Breast epithelium (tissue), 4 donors: ENCODE measurements at regions not wholly inside any gene's neighbourhood (a gene's known extent, or its start where the extent isn't known, plus 50 kb on each side); places are given as distances from the start of the nearest gene placed in this dataset.

Experiments used
- DNase-seq, 2 donors: peaks; one replicate each; pipeline ENCODE4 v3.0.0-alpha.2; 2019; ENCODE audit warnings: low spot score in 2 of 2
- H3K27ac ChIP-seq, 2 donors: fragments of 200-600 bp; sonication (generic) in 1 of 2; one replicate each; pipeline ENCODE4 v1.5.1; 2016 to 2019; ENCODE audit warnings: mild to moderate bottlenecking in 1 of 2
- H3K27me3 ChIP-seq, 2 donors: fragments of 200-600 bp; sonication (generic) in 1 of 2; one replicate each; pipeline versions ENCODE4 v1.5.1 to v1.6.0; 2017 to 2019; ENCODE audit warnings: control low read depth in 1 of 2, mild to moderate bottlenecking in 1 of 2
- H3K36me3 ChIP-seq: fragments of 200-600 bp; one replicate; pipeline ENCODE4 v1.5.1; 2019
- H3K4me1 ChIP-seq, 2 donors: fragments of 200-600 bp; sonication (generic); one replicate each; pipeline ENCODE4 v1.5.1; 2016 to 2019; ENCODE audit warnings: control low read depth in 1 of 2
- H3K4me3 ChIP-seq, 3 donors: fragments of 200-600 bp; sonication (generic); 1 replicate in 2 of 3; 2 replicates in 1 of 3; pipeline ENCODE4 v1.5.1; 2016 to 2019; ENCODE audit warnings: mild to moderate bottlenecking in 3 of 3, moderate library complexity in 2 of 3
- H3K9me3 ChIP-seq, 2 donors: fragments of 200-600 bp; sonication (generic) in 1 of 2; one replicate each; pipeline ENCODE4 v1.5.1; 2016 to 2019; ENCODE audit warnings: control low read depth in 1 of 2
- POLR2A ChIP-seq: fragments of 450-650 bp; IDR thresholded peaks from one replicate; pipeline ENCODE4 v1.6.1; 2016; ENCODE audit warnings: antibody characterized with exemption, mild to moderate bottlenecking, moderate library complexity
- POLR2AphosphoS5 ChIP-seq, 3 donors: sonication (generic); formaldehyde crosslinking; IDR thresholded peaks; one replicate each; pipeline ENCODE4 v1.6.1; 2017; ENCODE audit warnings: antibody characterized with exemption in 3 of 3
- intact Hi-C: fragments of 100-400 bp; cut with DNase I; formaldehyde crosslinking; loops from one replicate; pipeline ENCODE4 v1.15.1; 2023; ENCODE audit warnings: low total_unique reads
- TF ChIP-seq, protein P1 (sequence below), 3 donors: fragments of 450-650 bp; IDR thresholded peaks; one replicate each; pipeline ENCODE4 v1.5.1; 2016 to 2017; ENCODE audit warnings: antibody characterized with exemption in 3 of 3, mild to moderate bottlenecking in 3 of 3, moderate library complexity in 3 of 3

DNA sequence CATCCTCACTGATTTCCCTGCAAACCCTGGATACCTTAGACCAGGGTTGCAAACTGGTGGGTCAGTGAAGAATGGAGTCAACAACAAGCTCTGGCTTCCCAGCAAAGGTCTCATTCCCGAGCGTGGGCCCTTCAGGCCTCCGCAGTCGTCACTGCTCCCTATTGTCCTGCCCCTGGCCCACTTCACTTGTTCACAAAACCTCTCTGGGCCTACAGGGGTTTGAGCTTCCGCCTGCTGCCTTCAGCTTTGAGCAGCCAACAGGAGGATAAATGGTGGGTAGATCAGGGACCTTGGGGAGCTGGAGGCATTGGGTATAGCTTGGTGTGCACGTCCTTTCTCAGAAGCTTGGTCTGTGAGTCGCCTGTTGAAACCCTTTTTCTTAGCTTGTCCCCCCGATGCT is 148.8 kb downstream of the KATNIP start:
- Histone ChIP-seq H3K9me3 (no peaks in the 10 kb centered on the region), H3K36me3 (no peaks in the 10 kb centered on the region), H3K4me1 (no peaks in the 10 kb centered on the region), H3K4me3 (no peak overlapping the region), H3K27ac (no peak overlapping the region), H3K27me3 (no peaks in the 10 kb centered on the region)
- DNase-seq: peak in 1 of 2 donors; percentile 14
- intact Hi-C loops: loop anchor here (5.0 to 10.0 kb wide), 2 partner anchors 1114 to 1731 kb away; no protein-coding TSS in a partner anchor
- TF ChIP-seq, protein P1, sequence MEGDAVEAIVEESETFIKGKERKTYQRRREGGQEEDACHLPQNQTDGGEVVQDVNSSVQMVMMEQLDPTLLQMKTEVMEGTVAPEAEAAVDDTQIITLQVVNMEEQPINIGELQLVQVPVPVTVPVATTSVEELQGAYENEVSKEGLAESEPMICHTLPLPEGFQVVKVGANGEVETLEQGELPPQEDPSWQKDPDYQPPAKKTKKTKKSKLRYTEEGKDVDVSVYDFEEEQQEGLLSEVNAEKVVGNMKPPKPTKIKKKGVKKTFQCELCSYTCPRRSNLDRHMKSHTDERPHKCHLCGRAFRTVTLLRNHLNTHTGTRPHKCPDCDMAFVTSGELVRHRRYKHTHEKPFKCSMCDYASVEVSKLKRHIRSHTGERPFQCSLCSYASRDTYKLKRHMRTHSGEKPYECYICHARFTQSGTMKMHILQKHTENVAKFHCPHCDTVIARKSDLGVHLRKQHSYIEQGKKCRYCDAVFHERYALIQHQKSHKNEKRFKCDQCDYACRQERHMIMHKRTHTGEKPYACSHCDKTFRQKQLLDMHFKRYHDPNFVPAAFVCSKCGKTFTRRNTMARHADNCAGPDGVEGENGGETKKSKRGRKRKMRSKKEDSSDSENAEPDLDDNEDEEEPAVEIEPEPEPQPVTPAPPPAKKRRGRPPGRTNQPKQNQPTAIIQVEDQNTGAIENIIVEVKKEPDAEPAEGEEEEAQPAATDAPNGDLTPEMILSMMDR (IDR thresholded peaks at IDR 0.05): no peak
- no peak for TF ChIP-seq POLR2AphosphoS5 (IDR thresholded peaks at IDR 0.05)
- no peak for TF ChIP-seq POLR2A

DNA sequence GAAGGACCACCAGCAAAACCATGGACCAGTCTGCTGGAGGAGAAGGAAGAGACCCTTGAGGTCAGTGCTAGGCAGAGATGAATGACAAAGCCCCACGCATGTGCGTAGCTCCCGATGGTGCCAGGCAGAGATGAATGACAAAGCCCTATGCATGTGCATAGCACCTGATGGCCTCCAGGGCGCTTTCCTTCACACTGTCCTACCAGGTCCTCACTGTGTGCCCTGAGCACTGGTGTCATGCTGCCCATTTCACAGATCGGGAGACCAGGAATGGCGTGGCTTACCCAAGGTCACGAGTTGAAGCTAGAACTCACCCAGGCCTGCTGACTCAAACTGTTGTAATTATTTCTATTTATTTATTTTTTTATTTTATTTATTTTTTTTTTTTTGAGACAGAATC is 149.6 kb downstream of the KATNIP start:
- intact Hi-C loops: loop anchor here (5.0 to 10.0 kb wide), 2 partner anchors 1115 to 1732 kb away; no protein-coding TSS in a partner anchor
- no peaks in the 10 kb centered on the region for H3K4me1 ChIP-seq
- no peak overlapping the region for H3K27ac ChIP-seq
- peak in 1 of 2 donors; percentile 7 for DNase-seq
- no peaks in the 10 kb centered on the region for H3K27me3 ChIP-seq
- no peaks in the 10 kb centered on the region for H3K9me3 ChIP-seq
- H3K36me3 ChIP-seq: no peaks in the 10 kb centered on the region
- no peak for TF ChIP-seq POLR2AphosphoS5 (IDR thresholded peaks at IDR 0.05)
- no peak overlapping the region for H3K4me3 ChIP-seq

DNA sequence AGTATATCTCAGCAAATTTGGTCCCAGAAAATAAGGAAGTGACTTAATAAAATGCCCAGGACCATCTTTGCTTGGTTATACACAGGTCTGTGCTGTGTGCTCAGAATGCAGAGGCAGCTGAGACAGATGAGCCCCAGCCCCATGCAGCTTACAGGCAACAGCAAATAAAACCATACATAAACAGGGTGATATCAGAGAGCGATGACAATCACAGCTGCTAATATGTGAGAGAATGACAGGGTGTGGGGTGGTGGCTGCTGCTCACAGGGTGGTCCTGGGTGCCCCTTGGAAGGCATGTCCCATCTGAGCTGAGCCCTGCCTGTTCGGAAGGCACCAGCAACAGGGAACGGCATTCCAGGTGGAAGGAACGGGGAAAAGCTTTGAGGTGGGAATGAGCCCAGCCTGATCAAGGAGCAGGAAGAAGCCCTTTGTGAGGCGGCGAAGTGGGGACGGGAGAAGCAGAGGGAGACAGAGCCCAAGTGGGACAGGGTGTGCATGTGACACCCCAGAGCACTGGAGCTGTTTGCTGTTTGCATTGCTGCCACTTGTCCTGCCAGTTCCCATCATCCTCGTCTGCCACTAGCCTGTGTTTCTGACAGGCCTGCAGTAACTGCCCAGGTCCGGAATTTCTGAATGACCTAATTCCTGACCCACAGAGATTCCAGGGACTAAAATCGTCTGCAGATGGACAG is 150.5 kb downstream of the KATNIP start:
- no peaks in the 10 kb centered on the region for H3K27me3 ChIP-seq
- no peaks in the 10 kb centered on the region for H3K9me3 ChIP-seq
- H3K36me3 ChIP-seq: no peaks in the 10 kb centered on the region
- peak in 1 of 2 donors; percentile 17 for DNase-seq
- no peak for TF ChIP-seq POLR2A
- TF ChIP-seq, protein P1 (IDR thresholded peaks at IDR 0.05): no peak
- no peak for TF ChIP-seq POLR2AphosphoS5 (IDR thresholded peaks at IDR 0.05)
- no peak overlapping the region for H3K4me3 ChIP-seq
- intact Hi-C loops: no loop called here
- no peaks in the 10 kb centered on the region for H3K4me1 ChIP-seq
- no peak overlapping the region for H3K27ac ChIP-seq

DNA sequence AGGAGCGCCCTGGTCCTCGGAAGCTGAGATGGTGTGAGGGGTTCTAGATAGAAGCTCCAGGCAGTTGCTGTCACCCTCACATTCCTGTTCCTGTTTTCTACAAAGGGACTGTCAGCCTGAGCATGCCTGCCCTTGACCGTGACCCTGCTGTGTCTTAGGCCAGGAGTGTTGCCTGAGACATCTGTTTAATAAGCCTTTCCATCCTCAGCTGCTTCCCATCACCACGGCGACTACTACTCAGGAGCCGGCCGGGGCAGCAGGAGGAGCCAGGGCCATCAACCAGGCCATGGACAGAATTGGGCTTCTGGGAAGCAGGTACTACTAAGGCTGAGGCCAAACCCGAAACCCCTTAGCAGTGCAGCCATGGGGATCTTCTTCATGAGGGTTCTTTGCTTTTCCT is 151.4 kb downstream of the KATNIP start:
- H3K4me1 ChIP-seq: no peaks in the 10 kb centered on the region
- H3K9me3 ChIP-seq: no peaks in the 10 kb centered on the region
- H3K4me3 ChIP-seq: no peak overlapping the region
- no peaks in the 10 kb centered on the region for H3K27me3 ChIP-seq
- H3K36me3 ChIP-seq: no peaks in the 10 kb centered on the region
- TF ChIP-seq, protein P1 (IDR thresholded peaks at IDR 0.05): no peak
- TF ChIP-seq POLR2AphosphoS5 (IDR thresholded peaks at IDR 0.05) (no peak), POLR2A (no peak)
- H3K27ac ChIP-seq: no peak overlapping the region
- DNase-seq: no peak
- intact Hi-C loops: no loop called here

DNA sequence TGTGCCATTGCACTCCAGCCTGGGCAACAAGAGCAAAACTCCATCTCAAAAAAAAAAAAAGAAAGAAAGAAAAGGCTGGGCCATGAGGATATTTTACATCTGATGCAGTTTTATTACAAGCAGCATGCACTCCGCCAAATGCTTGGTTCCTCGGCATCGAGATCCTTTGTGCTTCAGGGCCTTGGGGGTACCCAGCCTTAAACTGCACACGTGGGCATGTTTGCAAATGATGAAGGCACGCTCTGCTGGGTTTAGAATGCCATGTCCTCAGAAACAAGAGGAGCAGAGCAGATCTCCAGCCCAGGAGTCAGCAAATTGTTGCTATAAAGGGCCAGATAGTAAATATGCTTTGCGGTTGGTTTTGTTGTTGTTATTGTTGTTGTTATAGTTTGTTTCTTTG is 153.2 kb downstream of the KATNIP start:
- DNase-seq: no peak
- intact Hi-C loops: no loop called here
- no peak overlapping the region for H3K27ac ChIP-seq
- H3K36me3 ChIP-seq: no peaks in the 10 kb centered on the region
- H3K4me3 ChIP-seq: no peak overlapping the region
- H3K4me1 ChIP-seq: no peaks in the 10 kb centered on the region
- no peaks in the 10 kb centered on the region for H3K27me3 ChIP-seq
- no peaks in the 10 kb centered on the region for H3K9me3 ChIP-seq
- TF ChIP-seq POLR2AphosphoS5 (IDR thresholded peaks at IDR 0.05) (no peak), POLR2A (no peak)
- TF ChIP-seq, protein P1 (IDR thresholded peaks at IDR 0.05): no peak
